ENCODE measurements at regions not wholly inside any gene's neighbourhood (a gene's known extent, or its start where the extent isn't known, plus 50 kb on each side); places are given as distances from the start of the nearest gene placed in this dataset.

DNA sequence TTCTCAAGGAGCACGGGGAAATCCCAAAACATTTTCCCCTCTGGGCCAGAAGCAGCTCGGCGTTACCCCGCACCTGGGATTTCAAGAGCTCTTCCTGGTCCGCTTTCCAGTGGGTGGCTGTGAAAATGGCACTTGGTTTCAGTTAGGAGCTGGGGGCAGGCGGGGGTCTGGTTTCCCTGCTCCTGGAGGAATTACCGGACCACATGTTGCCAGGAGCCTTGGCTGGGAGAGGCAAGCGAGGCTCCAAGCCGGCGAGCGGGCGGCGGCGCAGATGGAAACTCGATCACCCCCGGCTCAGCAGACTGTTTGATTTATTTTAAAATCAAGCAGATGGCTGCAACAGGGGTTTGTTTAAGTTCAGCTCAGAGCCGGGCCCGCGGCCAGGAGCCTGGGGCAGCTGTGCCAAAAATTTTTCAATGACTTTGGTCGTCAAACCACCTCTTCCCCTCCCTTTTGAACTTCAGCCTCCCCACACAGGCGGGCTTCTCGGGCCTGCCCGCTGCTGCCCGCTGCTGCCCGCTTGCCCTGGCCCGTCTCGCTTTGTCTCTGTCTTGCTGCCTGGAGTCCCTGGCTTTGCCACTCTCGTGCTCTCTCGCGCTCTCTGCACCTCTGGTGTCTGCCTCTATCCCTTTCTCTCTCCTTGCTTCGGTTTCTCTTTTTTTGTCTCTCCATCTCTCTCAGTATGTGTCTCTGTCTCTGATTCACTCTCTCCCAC, 108.0 kb upstream of the CIBAR2 start:
- in situ Hi-C loops (cut with HindIII; ENCODE audit: low sequenced_read_pairs): no loop called here

DNA sequence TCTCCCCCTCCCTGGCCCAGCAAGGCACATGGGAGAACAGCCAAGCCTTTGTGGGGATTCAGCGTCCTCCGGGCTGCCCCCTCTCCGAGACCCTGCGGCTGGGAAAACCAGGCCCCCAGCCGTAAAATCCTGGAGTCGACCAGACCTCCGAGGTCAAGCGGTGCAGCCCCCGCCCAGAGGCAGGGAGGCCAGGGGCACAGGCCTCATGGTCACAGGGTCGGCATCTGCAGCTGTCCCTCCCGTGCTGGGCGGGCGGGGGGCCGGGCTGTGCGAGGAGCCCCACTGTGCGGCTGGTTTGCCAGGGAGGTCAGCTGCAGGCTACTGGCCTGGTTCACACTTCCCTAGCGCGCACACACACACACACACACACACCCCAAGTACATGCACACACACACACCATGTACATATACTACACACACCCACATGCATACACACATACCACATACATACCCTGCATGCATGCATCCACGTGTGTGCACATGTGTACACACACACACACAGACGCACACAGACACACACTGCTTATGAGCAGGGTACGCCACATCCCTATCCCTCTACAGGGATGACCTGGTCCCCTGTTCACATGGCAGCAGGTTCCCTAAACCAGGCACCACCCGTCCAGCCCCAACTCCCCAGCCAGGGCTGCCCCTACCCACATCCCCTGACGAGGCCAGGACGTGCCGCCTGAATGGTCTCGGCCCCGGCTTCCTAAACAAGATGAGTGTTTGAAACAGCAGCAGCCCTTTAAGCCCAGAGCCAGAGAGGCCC, 108.9 kb upstream of the CIBAR2 start:
- in situ Hi-C loops (cut with HindIII; ENCODE audit: low sequenced_read_pairs): no loop called here

DNA sequence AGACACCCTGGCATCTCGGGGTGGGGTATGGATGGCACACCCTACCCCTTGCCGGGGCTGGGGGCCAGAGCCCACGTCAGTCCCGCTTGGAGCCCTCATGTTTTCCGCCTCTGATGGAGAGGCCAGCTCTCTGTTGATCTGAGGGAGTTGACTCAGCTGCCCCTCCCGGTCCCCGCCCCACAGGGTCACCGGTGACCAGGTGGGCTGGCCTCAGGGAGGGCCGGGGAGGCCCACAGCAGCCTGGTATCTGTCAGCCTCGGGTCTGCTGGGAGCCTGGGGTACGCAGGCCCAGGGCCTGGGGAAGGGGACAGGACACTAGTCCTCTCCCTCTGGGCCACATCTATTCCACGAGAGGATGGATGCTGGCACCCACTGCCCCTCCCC, 109.5 kb upstream of the CIBAR2 start:
- in situ Hi-C loops (cut with HindIII; ENCODE audit: low sequenced_read_pairs): no loop called here

DNA sequence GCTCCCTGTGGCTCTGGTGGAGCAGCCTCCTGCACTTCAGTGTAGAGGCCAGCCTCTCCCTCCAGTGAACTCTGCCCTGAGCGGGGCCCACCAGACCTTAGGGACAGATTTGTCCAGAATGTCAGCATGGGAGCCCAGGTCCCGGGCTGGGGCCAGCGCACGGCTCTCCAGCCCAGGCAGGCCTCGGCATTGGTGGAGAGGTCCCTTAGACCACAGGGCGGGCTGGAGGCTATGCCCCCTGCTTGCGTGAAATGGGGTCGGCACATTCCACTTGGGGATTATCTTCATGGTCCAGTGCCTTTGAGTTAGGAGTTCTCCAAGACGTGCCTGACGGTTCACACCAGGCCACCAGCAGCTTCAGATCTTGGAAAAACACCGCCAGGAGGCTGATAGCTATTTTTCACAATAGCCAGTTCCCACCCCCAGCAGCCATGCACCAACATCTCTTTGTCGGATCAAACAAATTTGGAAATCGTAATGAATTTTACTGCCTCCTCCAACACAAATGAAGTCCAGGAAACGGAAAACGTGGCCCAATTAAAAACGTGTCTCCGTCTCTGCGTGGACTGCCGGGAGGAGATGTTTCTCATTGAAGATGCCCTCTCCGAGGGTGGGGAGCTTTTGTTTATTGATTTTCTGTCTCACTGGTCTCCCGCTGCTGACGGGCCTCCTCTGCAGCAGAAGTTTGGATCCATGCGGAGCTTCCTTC, 110.0 kb upstream of the CIBAR2 start:
- in situ Hi-C loops (cut with HindIII; ENCODE audit: low sequenced_read_pairs): no loop called here

DNA sequence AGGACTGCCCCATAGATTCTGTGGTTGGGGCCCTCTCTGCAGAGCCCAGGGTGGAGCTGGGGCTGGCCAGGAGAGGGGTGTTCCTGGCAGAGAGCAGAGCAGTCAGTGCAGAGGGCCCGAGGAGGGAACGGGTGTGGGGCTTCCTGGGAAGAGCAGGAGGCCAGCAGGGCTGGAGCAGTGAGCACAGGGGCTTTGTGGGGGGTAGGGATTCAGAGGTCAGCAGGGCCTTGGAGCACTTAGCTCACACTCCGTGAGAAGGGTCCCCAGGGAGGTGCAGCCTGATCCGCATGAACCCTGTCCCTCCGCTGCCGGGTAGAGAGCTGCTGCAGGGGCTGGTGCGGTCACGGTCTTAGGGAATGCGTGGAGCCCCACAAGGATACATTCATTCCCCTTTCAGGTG, 113.0 kb upstream of the CIBAR2 start:
- in situ Hi-C loops (cut with HindIII; ENCODE audit: low sequenced_read_pairs): no loop called here

DNA sequence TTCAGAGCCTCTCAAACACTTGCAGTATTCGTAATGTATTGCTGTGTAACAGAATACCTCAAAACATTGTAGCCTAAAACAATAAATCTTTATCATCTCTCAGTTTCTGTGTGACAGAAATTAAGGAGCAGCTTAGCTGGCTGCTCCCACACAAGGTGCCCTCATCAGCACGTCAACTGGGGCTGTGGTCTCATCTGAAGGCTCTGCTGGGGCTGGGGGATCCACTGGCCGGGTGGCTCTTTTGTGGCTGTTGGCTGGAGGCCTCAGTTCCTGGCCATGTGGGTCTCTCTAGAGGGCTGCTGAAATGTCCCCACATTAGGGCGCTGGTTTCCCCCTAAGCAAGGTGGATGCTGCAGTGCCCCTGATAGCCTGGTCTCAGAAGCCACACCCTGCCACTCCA, 113.4 kb upstream of the CIBAR2 start:
- in situ Hi-C loops (cut with HindIII; ENCODE audit: low sequenced_read_pairs): no loop called here

DNA sequence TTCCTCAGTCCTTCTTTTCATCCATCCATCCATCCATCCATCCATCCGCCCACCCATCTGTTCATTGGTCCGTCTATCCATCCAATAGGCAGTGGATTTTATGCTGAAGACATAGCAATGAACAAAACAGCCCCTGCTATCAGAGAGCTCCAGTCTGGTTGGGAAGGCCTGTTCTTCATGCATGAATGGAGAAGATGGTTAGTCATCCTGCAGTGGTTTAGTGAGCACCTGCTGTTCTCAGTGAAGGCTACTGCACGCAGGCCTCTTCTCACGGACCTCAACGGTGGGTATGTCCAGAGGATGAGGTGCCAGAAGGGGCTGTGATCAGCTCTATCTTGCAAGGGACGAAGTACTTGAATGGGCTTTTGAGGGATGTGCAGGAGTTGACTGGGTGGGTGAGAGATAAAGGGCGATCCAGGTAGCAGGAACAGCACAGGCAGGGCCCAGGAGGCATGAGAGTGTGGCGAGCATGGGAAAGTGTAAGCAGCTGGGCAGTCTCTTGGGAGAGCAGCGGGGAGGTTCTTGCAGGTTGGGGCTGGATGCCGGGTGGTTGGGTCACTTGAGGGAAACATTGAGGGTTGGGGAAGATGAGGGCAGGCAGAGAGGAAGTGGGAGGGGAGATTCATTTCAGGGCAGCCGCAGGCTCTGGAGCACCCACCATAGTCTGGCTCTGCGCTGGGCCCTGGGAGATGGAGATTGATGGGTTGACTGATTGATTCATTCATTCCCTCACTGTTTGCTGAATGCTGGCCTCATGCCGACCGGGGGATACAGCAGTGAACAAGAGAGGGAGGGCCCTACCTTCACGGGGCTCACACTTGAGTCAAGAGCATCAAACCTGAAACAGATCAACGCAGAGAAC, 115.0 kb upstream of the CIBAR2 start:
- in situ Hi-C loops (cut with HindIII; ENCODE audit: low sequenced_read_pairs): no loop called here

DNA sequence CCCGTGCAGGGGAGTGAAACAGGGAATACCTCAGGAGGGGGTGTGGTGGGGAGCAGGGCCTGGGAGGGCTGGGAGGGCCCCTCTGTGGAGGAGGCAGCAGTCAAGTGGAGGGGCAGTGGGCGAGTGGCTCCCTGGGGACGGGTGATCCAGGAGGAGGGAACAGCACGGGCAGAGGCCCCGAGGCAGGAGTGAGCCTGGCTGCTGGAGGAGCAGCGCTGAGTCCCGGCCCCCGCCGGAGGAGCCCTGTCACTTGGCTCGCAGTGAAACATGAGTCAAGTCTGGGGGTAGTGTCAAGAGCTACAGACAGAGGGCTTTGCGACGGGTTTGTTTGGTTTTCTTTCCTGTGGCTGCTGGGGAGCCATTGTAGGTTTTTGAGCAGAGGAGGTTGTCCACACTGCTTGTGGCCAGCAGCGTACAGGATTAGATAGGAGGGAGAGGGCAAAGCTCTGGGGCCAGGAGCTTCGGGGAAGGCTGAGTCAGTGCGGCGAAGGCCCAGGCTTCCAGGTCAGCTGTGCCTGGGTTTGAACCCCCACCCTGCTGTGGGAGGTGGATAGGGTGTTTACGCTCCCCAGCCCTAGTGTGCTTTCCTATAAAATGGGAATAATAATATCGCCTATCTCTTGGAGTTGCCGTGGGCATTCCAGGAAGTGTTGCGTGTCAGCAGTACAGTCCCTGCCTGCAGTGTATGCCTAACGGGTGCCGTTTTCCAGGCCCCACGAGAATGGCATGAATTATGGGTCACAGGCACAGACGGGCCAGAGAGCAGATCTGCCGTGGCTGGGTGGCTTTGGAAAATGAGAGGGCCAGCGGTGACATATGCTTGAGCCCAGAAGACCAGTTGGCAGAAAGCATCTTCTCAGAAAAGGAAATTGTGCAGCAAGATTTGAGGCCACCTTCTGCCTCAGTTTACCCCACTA, 115.9 kb upstream of the CIBAR2 start:
- in situ Hi-C loops (cut with HindIII; ENCODE audit: low sequenced_read_pairs): no loop called here

DNA sequence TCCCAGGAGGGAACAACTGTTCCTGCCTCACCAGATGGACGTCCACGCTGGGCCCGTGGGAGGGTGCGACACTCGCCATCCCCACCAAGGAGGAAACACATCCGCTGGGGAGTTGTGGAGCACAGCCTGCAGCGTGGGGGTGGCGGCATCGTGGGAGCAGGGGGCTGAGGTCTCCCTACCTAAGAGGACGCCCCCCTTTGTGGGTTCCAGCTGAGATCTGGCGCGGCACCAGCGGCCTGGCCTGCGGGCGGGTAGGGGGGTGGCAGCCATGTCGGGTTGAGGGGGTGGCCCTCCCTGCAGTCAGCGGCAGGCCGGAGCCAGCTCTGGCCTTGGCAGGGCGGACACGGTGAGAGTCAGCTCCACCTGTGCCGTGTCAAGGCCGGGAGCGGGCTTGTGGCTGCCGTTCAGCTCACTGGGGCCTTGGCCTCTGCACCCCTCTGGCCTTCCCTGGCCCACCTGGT, 116.7 kb upstream of the CIBAR2 start:
- in situ Hi-C loops (cut with HindIII; ENCODE audit: low sequenced_read_pairs): no loop called here

DNA sequence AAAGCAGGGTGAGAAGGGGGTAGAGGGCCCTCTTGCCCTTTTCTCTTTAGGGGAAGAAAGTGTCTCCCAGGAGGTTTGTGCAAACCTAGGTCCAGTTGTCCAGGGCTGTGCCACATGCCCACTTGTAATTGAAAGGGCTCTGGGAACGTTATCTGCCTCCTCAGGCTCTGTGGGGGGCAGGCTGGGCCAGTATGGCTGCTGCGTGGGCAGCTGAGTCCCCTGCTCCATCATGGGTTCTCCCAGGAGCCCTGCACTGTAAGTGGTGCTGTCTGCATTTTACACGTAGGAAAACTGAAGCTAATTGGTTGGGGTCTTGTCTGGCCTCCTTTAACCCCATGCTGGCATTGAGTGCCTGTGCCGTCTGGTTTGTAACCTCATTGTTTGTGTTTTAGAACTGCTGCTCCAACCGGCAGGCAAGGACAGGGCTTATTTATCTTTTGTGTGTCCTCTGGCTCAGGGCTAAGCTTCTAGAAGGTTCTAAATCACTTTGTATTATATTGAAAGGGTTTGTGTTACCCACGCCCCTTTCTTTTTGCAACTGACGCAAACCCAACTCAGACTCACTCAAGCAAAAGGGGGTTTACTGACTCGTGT, 117.7 kb upstream of the CIBAR2 start:
- in situ Hi-C loops (cut with HindIII; ENCODE audit: low sequenced_read_pairs): loop anchor here (5.0 kb wide), 1 partner anchor 53 kb away; no protein-coding TSS in a partner anchor

DNA sequence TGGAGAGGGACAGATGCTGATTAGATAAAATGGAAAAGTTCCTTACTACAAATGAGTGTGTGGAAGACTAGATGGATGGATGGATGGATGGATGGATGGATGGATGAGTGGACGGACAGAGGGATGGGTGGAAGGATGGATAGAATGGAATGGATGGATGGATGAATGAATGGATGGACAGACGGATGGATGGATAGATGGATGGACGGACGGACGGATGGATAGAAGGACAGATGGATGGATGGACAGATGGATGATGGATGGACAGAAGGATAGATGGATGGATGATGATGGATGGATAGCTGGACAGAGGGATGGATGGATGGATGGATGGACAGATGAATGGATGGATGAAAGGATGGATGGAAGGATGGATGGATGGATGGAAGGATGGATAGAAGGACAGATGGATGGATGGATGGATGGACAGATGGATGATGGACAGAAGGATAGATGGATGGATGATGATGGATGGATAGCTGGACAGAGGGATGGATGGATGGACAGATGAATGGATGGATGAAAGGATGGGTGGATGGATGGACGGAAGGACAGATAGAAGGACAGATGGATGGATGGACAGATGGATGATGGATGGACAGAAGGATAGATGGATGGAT, 118.6 kb upstream of the CIBAR2 start:
- in situ Hi-C loops (cut with HindIII; ENCODE audit: low sequenced_read_pairs): loop anchor here (5.0 kb wide), 1 partner anchor 54 kb away; no protein-coding TSS in a partner anchor

DNA sequence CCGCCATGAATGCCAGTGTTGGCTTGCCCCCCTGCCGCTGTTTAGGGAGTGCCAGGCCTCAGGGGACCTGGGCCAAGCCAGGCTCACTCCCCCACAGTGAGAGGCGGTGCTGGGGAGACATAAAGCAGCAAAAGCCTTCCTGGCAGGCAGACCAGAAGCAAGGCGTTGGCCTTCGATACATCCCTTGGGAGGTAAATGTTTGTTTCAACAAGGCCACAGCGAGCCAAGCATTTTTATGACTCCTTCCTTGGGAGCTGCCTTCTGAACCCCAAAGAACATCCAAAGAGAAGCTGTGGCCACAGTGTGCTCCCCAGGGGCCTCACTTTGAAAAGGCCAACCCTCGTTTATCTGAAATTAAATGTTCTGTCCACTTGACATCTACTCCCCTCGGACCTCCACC, 119.7 kb upstream of the CIBAR2 start:
- in situ Hi-C loops (cut with HindIII; ENCODE audit: low sequenced_read_pairs): loop anchor here (5.0 kb wide), 1 partner anchor 55 kb away; no protein-coding TSS in a partner anchor

DNA sequence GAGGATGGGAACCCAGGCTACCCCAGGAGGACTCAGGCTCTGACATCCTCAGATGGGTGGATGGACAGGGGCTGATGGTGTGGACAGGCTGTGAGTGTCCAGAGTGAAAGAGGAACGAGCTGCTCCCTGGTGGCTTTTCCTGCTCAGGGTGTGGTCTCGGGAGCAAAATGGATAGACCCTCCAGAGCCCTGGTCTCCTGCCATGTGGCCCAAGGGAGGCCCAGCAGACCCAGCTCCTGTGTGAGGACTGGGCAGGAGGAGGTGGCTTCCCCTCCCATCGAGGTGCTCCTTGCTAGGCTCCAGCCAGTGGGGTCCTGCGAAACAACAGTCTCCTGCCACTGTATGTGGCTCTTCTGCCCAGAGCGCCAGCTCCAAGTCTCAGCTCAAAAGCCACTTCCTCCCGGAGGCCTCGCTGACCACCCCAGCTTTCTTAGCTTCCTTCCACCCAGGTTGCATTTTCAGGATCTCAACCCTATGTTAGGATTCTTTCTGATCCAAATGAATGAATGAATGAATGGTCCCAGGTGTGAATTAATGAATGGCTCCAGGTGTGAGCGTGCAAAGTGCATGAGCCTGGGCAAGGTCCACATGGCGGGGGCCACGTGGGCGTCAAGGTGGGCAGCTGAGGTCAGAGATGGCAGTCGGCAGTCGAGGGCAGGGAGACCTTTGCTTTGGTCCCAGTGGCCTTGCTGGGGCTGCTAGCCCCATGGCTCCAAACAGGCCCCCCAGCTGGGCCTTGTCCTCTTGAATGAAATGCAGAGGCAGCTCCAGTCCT, 120.3 kb upstream of the CIBAR2 start:
- in situ Hi-C loops (cut with HindIII; ENCODE audit: low sequenced_read_pairs): loop anchor here (5.0 kb wide), 1 partner anchor 55 kb away; no protein-coding TSS in a partner anchor

DNA sequence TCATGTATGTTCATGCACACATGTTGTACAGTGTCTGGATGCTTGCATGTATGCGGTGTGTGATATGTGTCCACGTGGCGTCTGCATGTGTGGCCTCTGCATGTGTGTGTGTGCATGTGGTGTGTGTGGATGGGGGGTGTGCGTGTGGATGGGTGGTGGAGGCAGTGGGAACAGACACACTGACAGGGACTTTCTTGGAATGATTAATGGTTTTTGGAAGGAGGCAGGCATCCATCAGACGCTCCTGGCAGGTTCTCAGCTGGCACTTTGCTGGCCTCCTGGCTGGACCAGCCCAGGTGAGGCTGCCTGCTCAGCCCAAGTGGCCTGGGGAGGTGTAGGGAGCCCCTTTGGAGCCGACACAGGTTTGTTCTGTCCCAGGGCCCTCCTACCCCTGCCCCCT, 121.2 kb upstream of the CIBAR2 start:
- in situ Hi-C loops (cut with HindIII; ENCODE audit: low sequenced_read_pairs): loop anchor here (5.0 kb wide), 1 partner anchor 56 kb away; no protein-coding TSS in a partner anchor

DNA sequence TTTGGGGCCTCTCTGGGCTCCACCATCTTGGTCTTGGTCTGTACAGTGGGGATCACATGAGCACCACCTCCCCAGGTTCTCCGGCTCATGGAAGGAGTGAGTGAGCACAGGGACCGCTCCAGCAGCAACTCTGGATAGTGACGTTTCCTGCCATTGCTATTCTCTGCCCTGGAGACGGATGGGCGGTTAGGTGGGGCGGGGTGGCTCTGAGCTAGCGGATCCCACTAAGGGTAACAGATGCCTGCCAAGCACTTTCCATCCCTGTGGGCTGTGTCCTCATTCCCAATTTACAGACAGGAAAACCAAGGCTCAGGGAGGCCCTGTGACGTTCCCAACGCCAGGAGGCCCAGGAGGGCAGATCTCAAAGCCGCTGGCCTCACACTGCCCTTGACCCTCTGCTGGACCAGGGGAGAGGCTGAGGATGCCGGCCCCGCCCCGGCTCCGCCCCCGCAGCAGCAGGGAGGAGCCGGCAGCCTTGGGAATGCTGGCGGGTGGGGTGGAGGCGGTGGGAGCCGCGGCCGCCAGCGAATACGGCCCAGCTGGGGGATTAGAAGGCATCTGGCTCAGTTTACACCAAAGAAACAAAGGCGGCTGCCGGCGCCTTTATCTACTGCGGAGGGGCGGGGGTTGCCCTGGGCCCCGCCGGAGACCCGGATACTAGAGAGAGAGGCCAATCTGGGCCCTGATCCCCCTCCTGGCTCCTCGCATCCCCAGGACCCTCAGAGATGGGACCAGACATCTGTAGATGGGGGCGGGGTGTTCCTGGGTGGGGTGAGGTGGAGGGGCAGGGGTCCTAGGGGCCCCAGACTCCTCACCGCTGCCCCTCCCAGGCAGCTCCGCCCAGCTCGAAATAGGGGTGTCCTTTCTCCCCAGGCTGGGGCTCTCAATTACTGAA, 122.3 kb upstream of the CIBAR2 start:
- in situ Hi-C loops (cut with HindIII; ENCODE audit: low sequenced_read_pairs): loop anchor here (5.0 kb wide), 1 partner anchor 57 kb away; no protein-coding TSS in a partner anchor

DNA sequence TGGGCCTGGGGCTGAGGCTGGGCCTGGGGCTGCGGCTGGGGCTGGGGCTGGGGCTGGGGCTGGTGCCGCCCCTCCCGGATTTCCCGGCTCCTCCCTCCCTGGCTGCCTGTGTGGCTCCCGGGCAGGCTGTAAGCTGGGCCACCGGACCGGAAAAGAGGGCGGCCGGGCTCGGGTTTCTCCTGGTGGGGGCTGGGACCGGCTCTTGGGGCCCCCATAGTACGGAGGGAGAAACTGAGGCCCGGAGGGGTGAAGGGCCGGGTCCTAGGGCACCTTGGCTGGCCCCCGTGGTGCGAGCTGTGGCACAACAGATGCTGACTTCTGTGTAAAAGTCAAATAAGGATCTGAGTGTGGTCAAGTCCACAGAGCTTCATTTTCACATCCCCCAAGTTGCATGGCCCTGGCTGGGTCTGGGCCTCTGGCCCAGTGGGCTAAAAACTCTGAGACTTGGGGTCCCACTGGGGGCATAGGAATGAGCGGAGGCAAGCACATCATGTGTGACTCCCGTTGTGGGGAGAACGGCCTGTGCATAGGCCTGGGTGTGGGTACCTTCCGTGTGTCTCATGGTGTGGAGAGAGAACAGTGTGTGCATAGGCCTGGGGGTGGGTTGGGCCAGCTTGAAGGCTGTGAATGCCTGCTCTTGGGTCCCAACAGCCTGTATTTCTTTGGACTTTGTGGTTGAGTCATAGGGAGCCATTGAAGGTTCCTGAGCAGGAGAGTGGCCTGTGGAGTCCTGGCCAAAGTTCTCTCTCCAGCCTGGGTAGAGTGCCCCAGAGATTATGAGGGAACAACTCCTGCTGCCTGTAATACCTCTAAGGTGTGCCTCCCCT, 123.9 kb upstream of the CIBAR2 start:
- in situ Hi-C loops (cut with HindIII; ENCODE audit: low sequenced_read_pairs): no loop called here

Measured in endothelial cell of hepatic sinusoid (primary cell).